ENCODE measurements at regions not wholly inside any gene's neighbourhood (a gene's known extent, or its start where the extent isn't known, plus 50 kb on each side); places are given as distances from the start of the nearest gene placed in this dataset.

- TF ChIP-seq POLR2A (IDR thresholded peaks at IDR 0.05), result no peak
- TF ChIP-seq, protein P1, sequence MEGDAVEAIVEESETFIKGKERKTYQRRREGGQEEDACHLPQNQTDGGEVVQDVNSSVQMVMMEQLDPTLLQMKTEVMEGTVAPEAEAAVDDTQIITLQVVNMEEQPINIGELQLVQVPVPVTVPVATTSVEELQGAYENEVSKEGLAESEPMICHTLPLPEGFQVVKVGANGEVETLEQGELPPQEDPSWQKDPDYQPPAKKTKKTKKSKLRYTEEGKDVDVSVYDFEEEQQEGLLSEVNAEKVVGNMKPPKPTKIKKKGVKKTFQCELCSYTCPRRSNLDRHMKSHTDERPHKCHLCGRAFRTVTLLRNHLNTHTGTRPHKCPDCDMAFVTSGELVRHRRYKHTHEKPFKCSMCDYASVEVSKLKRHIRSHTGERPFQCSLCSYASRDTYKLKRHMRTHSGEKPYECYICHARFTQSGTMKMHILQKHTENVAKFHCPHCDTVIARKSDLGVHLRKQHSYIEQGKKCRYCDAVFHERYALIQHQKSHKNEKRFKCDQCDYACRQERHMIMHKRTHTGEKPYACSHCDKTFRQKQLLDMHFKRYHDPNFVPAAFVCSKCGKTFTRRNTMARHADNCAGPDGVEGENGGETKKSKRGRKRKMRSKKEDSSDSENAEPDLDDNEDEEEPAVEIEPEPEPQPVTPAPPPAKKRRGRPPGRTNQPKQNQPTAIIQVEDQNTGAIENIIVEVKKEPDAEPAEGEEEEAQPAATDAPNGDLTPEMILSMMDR (IDR thresholded peaks at IDR 0.05), result no peak
These were observed 265.2 kb upstream of the RASA1 start for GRCh38 chr5:87002485-87002884.

Data from thyroid gland (tissue), 4 donors.